HG02588 (cell line): ENCODE measurements at regions not wholly inside any gene's neighbourhood (a gene's known extent, or its start where the extent isn't known, plus 50 kb on each side); places are given as distances from the start of the nearest gene placed in this dataset.

Experiments used
- ATAC-seq: cut with Tn5 transposase; IDR thresholded peaks from one replicate; pipeline ENCODE4 v1.9.1; 2021; ENCODE audit warnings: mild to moderate bottlenecking, moderate library complexity; ENCODE audit not compliant: unreplicated experiment

DNA sequence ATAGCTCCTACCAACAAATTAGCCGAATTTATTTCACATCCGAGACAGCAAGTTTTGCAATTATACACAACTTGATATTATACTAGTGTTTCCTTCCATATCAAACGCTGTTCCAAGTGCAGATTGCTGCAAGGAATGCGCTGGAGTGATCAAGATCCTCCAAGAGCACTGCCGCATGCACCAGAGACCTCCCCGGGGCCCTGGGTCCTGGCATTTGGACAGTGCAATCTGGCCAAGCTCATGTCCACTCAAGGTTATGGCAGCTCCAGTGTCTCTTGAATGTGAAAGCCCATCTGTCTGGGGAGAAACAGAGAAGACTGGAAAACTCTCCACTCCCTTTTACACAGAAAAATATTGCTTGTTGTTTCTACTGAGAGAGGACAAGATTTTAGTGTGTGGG is 111.9 kb downstream of the HSPH1 start:
- no peak for ATAC-seq

DNA sequence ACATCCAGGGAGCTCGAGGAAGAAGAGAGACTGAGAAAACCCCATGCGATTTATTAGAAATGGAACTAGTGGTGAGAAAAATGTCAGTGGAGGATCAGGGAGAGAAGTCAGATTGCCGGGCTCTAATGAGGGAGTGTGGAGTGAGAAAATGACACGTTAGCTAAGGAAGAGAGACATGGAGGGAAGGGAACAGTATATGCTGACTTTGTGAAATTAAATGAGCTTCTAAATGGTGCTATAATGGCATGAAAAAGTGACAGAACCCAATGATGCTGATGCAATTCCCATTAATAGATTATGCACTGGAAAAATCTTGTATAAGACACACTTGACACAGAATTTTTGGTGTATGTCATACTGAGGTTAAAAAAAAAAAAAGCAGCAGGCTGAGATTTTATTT is 112.6 kb downstream of the HSPH1 start:
- no peak for ATAC-seq

DNA sequence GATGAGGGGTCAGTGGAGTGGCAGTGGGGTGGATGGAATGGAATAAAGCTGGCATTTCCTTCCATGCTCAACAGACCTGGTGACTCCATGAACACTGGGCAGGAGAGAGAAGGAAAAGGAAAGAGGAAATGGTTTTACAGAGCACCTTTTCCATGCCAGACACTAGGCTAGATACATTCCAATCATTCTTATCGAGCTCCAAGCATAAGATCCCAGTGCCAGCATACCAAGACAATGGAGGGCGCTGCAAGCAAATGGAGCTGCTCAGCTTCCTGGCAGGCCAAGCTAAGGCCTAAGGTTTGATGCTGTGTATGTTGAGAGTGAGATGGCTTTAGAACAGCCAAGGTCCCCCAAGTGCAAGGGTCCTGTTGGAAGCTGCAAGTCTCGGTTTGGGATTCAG is 113.2 kb downstream of the HSPH1 start:
- no peak for ATAC-seq

DNA sequence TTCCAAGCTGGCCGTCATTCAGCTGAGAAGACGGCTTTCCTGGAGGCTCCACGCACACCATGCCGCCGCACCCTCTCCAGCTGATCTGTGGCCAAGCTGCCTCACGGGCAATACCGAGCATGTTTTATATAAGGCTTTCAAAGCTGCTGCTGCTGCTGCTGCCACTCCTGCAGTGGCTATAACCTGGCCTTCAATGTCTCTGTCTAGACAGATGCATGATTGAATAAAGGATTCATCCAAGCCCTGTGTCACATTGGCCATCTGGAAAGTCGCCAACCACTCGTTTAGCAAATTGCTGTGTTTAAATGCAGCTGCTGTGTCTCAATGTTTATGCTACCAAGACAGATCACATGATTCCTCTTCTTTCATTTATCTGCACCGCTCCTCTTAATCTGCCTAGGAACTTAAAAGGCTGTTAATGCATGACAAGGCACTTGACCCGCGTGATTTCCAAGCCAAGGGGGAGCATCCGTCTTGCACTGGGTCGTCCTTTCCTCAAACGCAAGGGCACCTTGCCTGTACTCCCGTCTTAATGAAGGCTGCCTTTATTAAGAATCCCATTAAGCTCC is 114.3 kb downstream of the TEX26 start:
- ATAC-seq: no peak

GRCh38 chr13:31045286-31046081 is 113.0 kb downstream of the TEX26 start:
- ATAC-seq: no peak

- ATAC-seq: peak; percentile 88
These were observed 112.2 kb downstream of the TEX26 start for GRCh38 chr13:31044364-31045285.

DNA sequence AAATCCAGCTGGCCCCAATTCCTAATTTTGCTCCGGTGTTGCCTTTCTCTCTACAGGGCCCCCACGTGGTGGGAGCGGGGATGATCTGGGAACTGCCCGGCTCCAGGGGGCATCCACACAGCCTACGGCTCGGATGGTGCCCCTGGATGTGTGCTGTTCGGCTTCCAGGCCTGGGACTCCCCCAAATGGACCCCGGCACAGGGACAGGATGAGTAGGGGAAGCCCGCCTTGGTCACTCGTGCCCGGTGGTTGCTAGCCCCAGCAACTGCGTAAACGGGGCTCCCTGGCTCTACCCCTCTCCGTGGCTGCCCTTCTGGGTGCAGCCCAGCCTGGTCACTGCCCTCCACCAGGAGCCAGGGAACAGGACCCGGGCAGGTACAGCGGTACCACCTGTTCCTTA is 111.5 kb downstream of the TEX26 start:
- peak; percentile 8 for ATAC-seq

- no peak for ATAC-seq
These were observed 110.2 kb downstream of the TEX26 start for GRCh38 chr13:31042481-31043165.

GRCh38 chr13:31042049-31042448 is 109.6 kb downstream of the TEX26 start:
- ATAC-seq: no peak

- ATAC-seq: peak; percentile 89
These were observed 106.5 kb downstream of the TEX26 start for GRCh38 chr13:31038834-31039552.

GRCh38 chr13:31037874-31038500 is 105.5 kb downstream of the TEX26 start:
- ATAC-seq: no peak

- no peak for ATAC-seq
These were observed 104.6 kb downstream of the TEX26 start for GRCh38 chr13:31036731-31037695.

DNA sequence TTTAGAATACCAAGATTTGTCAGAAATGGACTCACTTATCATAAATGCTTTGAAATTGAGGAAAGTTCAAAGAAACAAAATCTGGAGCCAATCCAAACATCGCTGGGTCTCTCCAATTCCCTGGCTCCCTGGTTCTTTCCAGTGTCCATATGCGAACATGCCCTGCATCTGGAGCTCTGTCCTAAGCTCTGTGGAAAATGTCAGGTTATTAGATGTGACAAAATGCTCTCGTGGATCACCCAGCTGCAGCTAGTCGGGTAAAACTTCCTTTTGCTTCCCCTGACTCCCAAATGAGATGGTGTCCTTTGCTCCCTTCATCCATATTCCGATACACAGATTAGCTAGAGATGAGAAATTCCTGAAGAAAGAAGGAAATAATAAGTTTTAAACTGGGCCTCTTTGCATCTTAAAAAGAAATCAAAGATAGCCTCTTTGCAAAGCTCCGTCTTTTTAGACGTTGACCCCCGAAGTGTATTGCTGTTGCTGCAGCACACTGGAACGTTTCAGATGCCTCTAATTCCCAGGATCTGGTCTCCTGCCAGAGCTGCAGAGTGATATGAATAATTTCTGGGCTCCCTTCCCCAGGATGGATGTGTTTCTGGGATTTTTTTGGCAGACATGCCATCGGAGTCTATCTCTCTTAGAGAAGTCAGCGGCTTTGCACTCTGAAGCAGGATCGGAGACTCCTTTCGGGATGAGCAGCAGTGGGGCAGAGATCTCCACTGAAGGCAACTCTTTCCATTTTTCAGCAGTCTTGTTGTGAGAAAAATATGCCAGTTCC is 102.9 kb downstream of the TEX26 start:
- no peak for ATAC-seq

GRCh38 chr13:31032528-31033113 is 100.2 kb downstream of the TEX26 start:
- no peak for ATAC-seq

DNA sequence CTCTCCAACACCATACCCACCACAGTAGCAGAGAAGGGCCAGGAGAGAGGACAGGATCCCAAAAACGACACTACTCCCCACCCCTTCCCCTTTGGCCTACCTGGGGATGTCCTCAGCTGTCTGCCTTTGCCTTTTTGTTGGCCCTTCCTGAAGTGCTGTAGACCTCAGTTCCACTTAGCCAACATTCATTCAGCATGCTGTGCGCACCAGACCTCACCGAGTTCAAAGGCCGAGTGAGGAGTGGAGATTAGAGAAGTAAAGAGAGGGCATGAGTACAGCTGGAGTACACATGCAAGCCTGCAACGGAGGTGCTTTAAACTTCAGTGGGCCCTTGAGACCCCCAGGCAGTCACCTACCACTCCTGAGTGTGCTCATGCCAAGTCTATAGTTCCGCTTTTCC is 99.0 kb downstream of the TEX26 start:
- ATAC-seq: no peak

DNA sequence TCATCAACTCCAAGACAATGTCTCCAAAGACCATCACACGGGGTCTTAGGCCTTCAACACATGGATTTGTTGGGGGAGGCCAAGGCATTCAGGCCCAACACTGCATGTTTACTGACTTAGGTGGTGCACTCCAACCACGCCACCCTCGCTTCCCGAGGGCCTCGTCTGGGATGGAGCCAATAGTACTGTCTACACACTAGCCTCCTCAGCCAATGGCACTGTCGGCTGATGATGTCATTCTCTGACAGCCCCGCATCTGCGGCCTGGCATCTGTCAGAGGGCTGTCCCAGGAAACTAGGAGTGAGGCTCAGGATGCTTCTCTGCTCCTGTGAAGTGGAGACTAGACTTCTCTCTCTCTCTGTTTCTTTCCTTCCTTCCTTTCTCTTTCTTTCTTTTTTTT is 96.6 kb downstream of the TEX26 start:
- no peak for ATAC-seq

GRCh38 chr13:31027136-31027535 is 94.7 kb downstream of the TEX26 start:
- no peak for ATAC-seq
